Endothelial cell of umbilical vein (primary cell): ENCODE measurements at regions not wholly inside any gene's neighbourhood (a gene's known extent, or its start where the extent isn't known, plus 50 kb on each side); places are given as distances from the start of the nearest gene placed in this dataset.

Source experiments
- BruUV-seq: library from RNA; stranded (reverse); fragments of 400-500 nt; replicated peaks from 2 replicates; lab custom pipeline; 2021; lab: Mats Ljungman, UMichigan
- CTCF ChIA-PET: fragments of 300-600, 350-600 bp; sonication (Branson Sonifier 250); formaldehyde crosslinking; loops from one replicate; lab custom pipeline; 2021; ENCODE audit warnings: antibody characterized with exemption, inconsistent platforms; lab: Charles Lee
- POLR2A ChIA-PET: fragments of 300-600, 350-600 bp; sonication (Branson Sonifier 250); formaldehyde crosslinking; loops from one replicate; lab custom pipeline; 2021; ENCODE audit warnings: antibody characterized with exemption, inconsistent platforms; lab: Charles Lee
- DNase-seq: peaks from one replicate; pipeline ENCODE4 v3.0.0-alpha.2; 2011; ENCODE audit warnings: low read depth, low spot score
- FAIRE-seq: peaks from 2 replicates; lab custom pipeline; 2011; peaks lifted over from hg19 to GRCh38; lab: Jason Lieb, UNC
- H2AFZ ChIP-seq: 2 replicates; pipeline ENCODE4 v1.6.0; 2012; ENCODE audit warnings: low read depth, low read length, control low read depth, inconsistent platforms
- H3K27ac ChIP-seq: 2 replicates; pipeline ENCODE4 v1.5.1; 2011; ENCODE audit warnings: low read depth, mild to moderate bottlenecking, control low read depth, low read length, moderate library complexity; ENCODE audit not compliant: insufficient read depth
- H3K27me3 ChIP-seq, 2 experiments: 2 replicates each; pipeline versions ENCODE4 v1.6.0 to v1.6.1; 2011; ENCODE audit warnings: low read length in 2 of 2, mixed read lengths in 1 of 2; ENCODE audit not compliant: control insufficient read depth in 2 of 2, insufficient read depth in 2 of 2
- H3K36me3 ChIP-seq, 2 experiments: 2 replicates in 1 of 2; 3 replicates in 1 of 2; pipeline ENCODE4 v1.5.1; 2011; ENCODE audit warnings: low read length in 2 of 2, mild to moderate bottlenecking in 1 of 2, moderate library complexity in 1 of 2; ENCODE audit not compliant: control insufficient read depth in 2 of 2, insufficient read depth in 2 of 2; ENCODE audit errors: extremely low read depth in 1 of 2
- H3K4me1 ChIP-seq: 3 replicates; pipeline ENCODE4 v1.5.1; 2011; ENCODE audit warnings: mild to moderate bottlenecking, low read length; ENCODE audit not compliant: control insufficient read depth, insufficient read depth; ENCODE audit errors: extremely low read depth
- H3K4me2 ChIP-seq: 2 replicates; pipeline ENCODE4 v1.6.1; 2011; ENCODE audit warnings: low read length, control low read depth, mixed read lengths; ENCODE audit not compliant: insufficient read depth
- H3K4me3 ChIP-seq, 3 experiments: fragments of 200-600 bp in 1 of 3; sonication (generic), shearing (Covaris generic) in 1 of 3; replicated peaks in 1 of 3; 2 replicates each; pipeline ENCODE4 v1.5.1; 2011 to 2016; ENCODE audit warnings: control low read depth in 3 of 3, low read length in 3 of 3, mild to moderate bottlenecking in 2 of 3, inconsistent platforms in 1 of 3, low read depth in 1 of 3, moderate library complexity in 1 of 3; ENCODE audit not compliant: insufficient read depth in 1 of 3
- H3K79me2 ChIP-seq: 2 replicates; pipeline ENCODE4 v1.6.0; 2012; ENCODE audit warnings: low read length, inconsistent platforms; ENCODE audit not compliant: control insufficient read depth, insufficient read depth
- H3K9ac ChIP-seq: replicated peaks from 2 replicates; pipeline ENCODE3; 2011; ENCODE audit warnings: low read length, control low read depth; ENCODE audit not compliant: insufficient read depth; ENCODE audit errors: extremely low read depth
- H3K9me1 ChIP-seq: replicated peaks from 3 replicates; pipeline ENCODE4 v1.6.0; 2011; ENCODE audit warnings: mild to moderate bottlenecking, low read length; ENCODE audit not compliant: control insufficient read depth, insufficient read depth; ENCODE audit errors: extremely low read depth
- H3K9me3 ChIP-seq: replicated peaks from 2 replicates; pipeline ENCODE4 v1.5.1; 2012; ENCODE audit warnings: low read length, inconsistent platforms; ENCODE audit not compliant: control insufficient read depth, insufficient read depth
- H4K20me1 ChIP-seq: replicated peaks from 2 replicates; pipeline ENCODE3; 2011; ENCODE audit warnings: mild to moderate bottlenecking, low read length; ENCODE audit not compliant: control insufficient read depth, insufficient read depth; ENCODE audit errors: extremely low read depth
- CTCF ChIP-seq, 2 donors: IDR thresholded peaks; 1 replicate in 1 of 2; 2 replicates in 1 of 2; pipeline ENCODE4 v1.5.1; 2011; ENCODE audit warnings: low read length in 2 of 2, mild to moderate bottlenecking in 2 of 2, moderate library complexity in 2 of 2, control low read depth in 1 of 2, inconsistent platforms in 1 of 2, low read depth in 1 of 2; ENCODE audit not compliant: insufficient read depth in 1 of 2; ENCODE audit errors: extremely low read depth in 1 of 2
- EZH2 ChIP-seq: IDR thresholded peaks from 2 replicates; pipeline ENCODE4 v1.6.1; 2012; ENCODE audit warnings: borderline replicate concordance, low read depth, mild to moderate bottlenecking, moderate library complexity, low read length, inconsistent platforms; ENCODE audit not compliant: severe bottlenecking
- FOS ChIP-seq: IDR thresholded peaks from 2 replicates; pipeline ENCODE4 v1.6.1; 2011; ENCODE audit warnings: mild to moderate bottlenecking, low read length, moderate library complexity, borderline replicate concordance; ENCODE audit not compliant: insufficient read depth
- GATA2 ChIP-seq: IDR thresholded peaks from 2 replicates; pipeline ENCODE4 v1.7.0; 2011; ENCODE audit warnings: low read depth, mild to moderate bottlenecking, moderate library complexity, mixed read lengths, low read length; ENCODE audit not compliant: insufficient read length, insufficient read depth
- JUN ChIP-seq: IDR thresholded peaks from 2 replicates; pipeline ENCODE4 v1.6.1; 2011; ENCODE audit warnings: borderline replicate concordance, low read depth; ENCODE audit not compliant: insufficient read length, insufficient read depth
- MAX ChIP-seq: IDR thresholded peaks from 2 replicates; pipeline ENCODE4 v1.6.1; 2011; ENCODE audit not compliant: insufficient read depth, insufficient read length
- MYC ChIP-seq: IDR thresholded peaks from one replicate; pipeline ENCODE4 v1.6.1; 2011; ENCODE audit warnings: mild to moderate bottlenecking, low read depth, low read length
- POLR2A ChIP-seq: IDR thresholded peaks from 2 replicates; pipeline ENCODE4 v1.6.1; 2012; ENCODE audit warnings: low read depth, mild to moderate bottlenecking, control low read depth, low read length
- POLR2AphosphoS5 ChIP-seq: IDR thresholded peaks from 2 replicates; pipeline ENCODE4 v1.6.1; 2012; ENCODE audit warnings: low read depth, mild to moderate bottlenecking, control low read depth, low read length, moderate library complexity; ENCODE audit not compliant: insufficient read depth
- dilution Hi-C: fragments of 300-500 bp; cut with MboI; formaldehyde crosslinking; loops from one replicate; pipeline ENCODE4 v1.15.0; 2019; ENCODE audit warnings: low sequenced_read_pairs; ENCODE audit not compliant: extremely low pct_ligation_motif_present
- intact Hi-C: fragments of 100-400 bp; cut with micrococcal nuclease; formaldehyde crosslinking; loops from one replicate; pipeline ENCODE4 v1.10.0; 2022

GRCh38 chr4:53788011-53788410 is 196.7 kb upstream of the LNX1 start:
- intact Hi-C loops (no loop called here), dilution Hi-C loops (no loop called here)
- TF ChIP-seq JUN, result no peak
- TF ChIP-seq EZH2, result no peak
- TF ChIP-seq CTCF (IDR thresholded peaks at IDR 0.05; ENCODE audit: extremely low read depth in 1 of 2, insufficient read depth in 1 of 2, low read depth in 1 of 2, low read length in 2 of 2), result no peak
- TF ChIP-seq POLR2AphosphoS5, result no peak
- no peak for TF ChIP-seq GATA2
- TF ChIP-seq MYC, result no peak
- TF ChIP-seq POLR2A, result no peak
- TF ChIP-seq FOS, result no peak
- no peak for TF ChIP-seq MAX
- H2AFZ ChIP-seq, result no peak overlapping the region
- no peak for FAIRE-seq
- DNase-seq, result no peak
- H3K4me1 ChIP-seq, result no peaks in the 10 kb centered on the region
- no peaks in the 10 kb centered on the region for H3K79me2 ChIP-seq
- BruUV-seq, result no TSS peak
- H3K27me3 ChIP-seq, result peaks cover 0 to 7% of the 10 kb centered on the region in 2 experiments
- no peak overlapping the region for H3K9ac ChIP-seq
- H3K9me3 ChIP-seq, result no peaks in the 10 kb centered on the region
- ChIA-PET CTCF (interaction anchor here (1.1 kb wide), 1 partner anchor 19 kb away, joined by 3 read pairs; no protein-coding TSS in a partner anchor), POLR2A (no interaction called here)
- no peaks in the 10 kb centered on the region for H3K36me3 ChIP-seq
- H4K20me1 ChIP-seq, result no peaks in the 10 kb centered on the region
- no peaks in the 10 kb centered on the region for H3K9me1 ChIP-seq
- no peak overlapping the region for H3K4me3 ChIP-seq
- H3K27ac ChIP-seq, result no peak overlapping the region
- no peak overlapping the region for H3K4me2 ChIP-seq
